ENCODE measurements at regions not wholly inside any gene's neighbourhood (a gene's known extent, or its start where the extent isn't known, plus 50 kb on each side); places are given as distances from the start of the nearest gene placed in this dataset.

DNA sequence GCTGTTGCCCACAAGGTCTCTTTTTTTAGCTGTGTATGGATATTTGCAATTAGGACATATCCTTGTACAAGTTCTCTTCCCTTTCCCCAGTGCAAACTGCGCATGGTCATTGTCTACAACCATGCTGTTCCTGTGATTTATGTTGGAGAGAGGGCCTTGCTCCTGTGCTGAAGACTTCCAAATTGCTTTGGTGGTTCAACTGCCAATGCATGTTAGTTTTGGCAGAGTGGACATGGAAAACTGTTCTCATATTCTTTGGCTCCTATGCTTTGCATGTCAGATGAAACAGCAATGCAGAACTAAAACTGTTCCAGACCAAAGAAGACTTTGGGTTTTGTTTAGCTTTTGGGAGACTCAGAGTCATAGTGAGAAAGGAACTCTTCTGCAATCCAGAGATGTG lies 148.8 kb upstream of the EDNRA start:
- Histone ChIP-seq H3K4me3 (replicated peaks; ENCODE audit: insufficient read depth, low read length) (no peak overlapping the region), H3K27ac (replicated peaks) (no peak overlapping the region), H3K27me3 (ENCODE audit: insufficient read depth, poor library complexity, severe bottlenecking) (no peaks in the 10 kb centered on the region)
- DNase-seq (ENCODE audit: low read depth in 1 of 2, low spot score in 1 of 2), result no peak
- TF ChIP-seq POLR2AphosphoS5 (IDR thresholded peaks at IDR 0.05; ENCODE audit: low read depth) (no peak), SPI1 (IDR thresholded peaks at IDR 0.05; ENCODE audit: borderline replicate concordance, low read depth) (no peak)
- TF ChIP-seq, protein P1, sequence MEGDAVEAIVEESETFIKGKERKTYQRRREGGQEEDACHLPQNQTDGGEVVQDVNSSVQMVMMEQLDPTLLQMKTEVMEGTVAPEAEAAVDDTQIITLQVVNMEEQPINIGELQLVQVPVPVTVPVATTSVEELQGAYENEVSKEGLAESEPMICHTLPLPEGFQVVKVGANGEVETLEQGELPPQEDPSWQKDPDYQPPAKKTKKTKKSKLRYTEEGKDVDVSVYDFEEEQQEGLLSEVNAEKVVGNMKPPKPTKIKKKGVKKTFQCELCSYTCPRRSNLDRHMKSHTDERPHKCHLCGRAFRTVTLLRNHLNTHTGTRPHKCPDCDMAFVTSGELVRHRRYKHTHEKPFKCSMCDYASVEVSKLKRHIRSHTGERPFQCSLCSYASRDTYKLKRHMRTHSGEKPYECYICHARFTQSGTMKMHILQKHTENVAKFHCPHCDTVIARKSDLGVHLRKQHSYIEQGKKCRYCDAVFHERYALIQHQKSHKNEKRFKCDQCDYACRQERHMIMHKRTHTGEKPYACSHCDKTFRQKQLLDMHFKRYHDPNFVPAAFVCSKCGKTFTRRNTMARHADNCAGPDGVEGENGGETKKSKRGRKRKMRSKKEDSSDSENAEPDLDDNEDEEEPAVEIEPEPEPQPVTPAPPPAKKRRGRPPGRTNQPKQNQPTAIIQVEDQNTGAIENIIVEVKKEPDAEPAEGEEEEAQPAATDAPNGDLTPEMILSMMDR (IDR thresholded peaks at IDR 0.05; ENCODE audit: insufficient read depth, low read length), result no peak

- TF ChIP-seq POLR2AphosphoS5 (IDR thresholded peaks at IDR 0.05; ENCODE audit: low read depth), result no peak
- no peak for TF ChIP-seq SPI1 (IDR thresholded peaks at IDR 0.05; ENCODE audit: borderline replicate concordance, low read depth)
- TF ChIP-seq, protein P2, sequence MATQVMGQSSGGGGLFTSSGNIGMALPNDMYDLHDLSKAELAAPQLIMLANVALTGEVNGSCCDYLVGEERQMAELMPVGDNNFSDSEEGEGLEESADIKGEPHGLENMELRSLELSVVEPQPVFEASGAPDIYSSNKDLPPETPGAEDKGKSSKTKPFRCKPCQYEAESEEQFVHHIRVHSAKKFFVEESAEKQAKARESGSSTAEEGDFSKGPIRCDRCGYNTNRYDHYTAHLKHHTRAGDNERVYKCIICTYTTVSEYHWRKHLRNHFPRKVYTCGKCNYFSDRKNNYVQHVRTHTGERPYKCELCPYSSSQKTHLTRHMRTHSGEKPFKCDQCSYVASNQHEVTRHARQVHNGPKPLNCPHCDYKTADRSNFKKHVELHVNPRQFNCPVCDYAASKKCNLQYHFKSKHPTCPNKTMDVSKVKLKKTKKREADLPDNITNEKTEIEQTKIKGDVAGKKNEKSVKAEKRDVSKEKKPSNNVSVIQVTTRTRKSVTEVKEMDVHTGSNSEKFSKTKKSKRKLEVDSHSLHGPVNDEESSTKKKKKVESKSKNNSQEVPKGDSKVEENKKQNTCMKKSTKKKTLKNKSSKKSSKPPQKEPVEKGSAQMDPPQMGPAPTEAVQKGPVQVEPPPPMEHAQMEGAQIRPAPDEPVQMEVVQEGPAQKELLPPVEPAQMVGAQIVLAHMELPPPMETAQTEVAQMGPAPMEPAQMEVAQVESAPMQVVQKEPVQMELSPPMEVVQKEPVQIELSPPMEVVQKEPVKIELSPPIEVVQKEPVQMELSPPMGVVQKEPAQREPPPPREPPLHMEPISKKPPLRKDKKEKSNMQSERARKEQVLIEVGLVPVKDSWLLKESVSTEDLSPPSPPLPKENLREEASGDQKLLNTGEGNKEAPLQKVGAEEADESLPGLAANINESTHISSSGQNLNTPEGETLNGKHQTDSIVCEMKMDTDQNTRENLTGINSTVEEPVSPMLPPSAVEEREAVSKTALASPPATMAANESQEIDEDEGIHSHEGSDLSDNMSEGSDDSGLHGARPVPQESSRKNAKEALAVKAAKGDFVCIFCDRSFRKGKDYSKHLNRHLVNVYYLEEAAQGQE (IDR thresholded peaks at IDR 0.05; ENCODE audit: insufficient replicate concordance, low read depth), result no peak
- TF ChIP-seq GABPA (IDR thresholded peaks at IDR 0.05; ENCODE audit: low read depth), result no peak
- TF ChIP-seq, protein P1 (IDR thresholded peaks at IDR 0.05; ENCODE audit: insufficient read depth, low read length), result no peak
- no peaks in the 10 kb centered on the region for H3K27me3 ChIP-seq (ENCODE audit: insufficient read depth, poor library complexity, severe bottlenecking)
- no peak for DNase-seq (ENCODE audit: low read depth in 1 of 2, low spot score in 1 of 2)
- H3K4me3 ChIP-seq (replicated peaks; ENCODE audit: insufficient read depth, low read length), result no peak overlapping the region
- H3K27ac ChIP-seq (replicated peaks), result no peak overlapping the region
Observed at GRCh38 chr4:147334478-147334877, 146.4 kb upstream of the EDNRA start.

GRCh38 chr4:147335183-147335582 lies 145.7 kb upstream of the EDNRA start:
- H3K27me3 ChIP-seq (ENCODE audit: insufficient read depth, poor library complexity, severe bottlenecking), result no peaks in the 10 kb centered on the region
- no peak overlapping the region for H3K27ac ChIP-seq (replicated peaks)
- H3K4me3 ChIP-seq (replicated peaks; ENCODE audit: insufficient read depth, low read length), result no peak overlapping the region
- no peak for DNase-seq (ENCODE audit: low read depth in 1 of 2, low spot score in 1 of 2)
- no peak for TF ChIP-seq GABPA (IDR thresholded peaks at IDR 0.05; ENCODE audit: low read depth)
- TF ChIP-seq POLR2AphosphoS5 (IDR thresholded peaks at IDR 0.05; ENCODE audit: low read depth), result no peak
- TF ChIP-seq, protein P2 (IDR thresholded peaks at IDR 0.05; ENCODE audit: insufficient replicate concordance, low read depth), result no peak
- TF ChIP-seq SPI1 (IDR thresholded peaks at IDR 0.05; ENCODE audit: borderline replicate concordance, low read depth), result no peak
- TF ChIP-seq, protein P1 (IDR thresholded peaks at IDR 0.05; ENCODE audit: insufficient read depth, low read length), result no peak

DNA sequence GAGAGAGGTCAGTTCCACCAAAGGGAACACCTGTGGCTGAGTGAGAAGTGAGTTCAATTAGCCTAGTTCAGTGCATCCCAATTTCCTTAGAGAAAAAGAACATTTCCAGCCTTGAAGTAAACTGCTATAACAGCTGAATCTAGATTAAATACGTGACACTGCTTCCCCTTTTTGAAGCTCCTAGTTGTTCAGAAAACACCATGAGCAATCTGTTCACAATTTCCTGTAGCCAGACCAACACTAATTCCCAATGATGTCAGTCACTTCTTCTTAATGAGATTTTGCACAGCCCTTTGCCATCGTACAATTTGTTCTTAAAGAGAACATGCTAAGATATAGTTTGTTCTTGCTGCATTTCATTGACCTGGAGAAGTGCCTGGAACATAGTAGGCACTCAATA lies 144.6 kb upstream of the EDNRA start:
- no peak overlapping the region for H3K27ac ChIP-seq (replicated peaks)
- TF ChIP-seq GABPA (IDR thresholded peaks at IDR 0.05; ENCODE audit: low read depth) (no peak), SPI1 (IDR thresholded peaks at IDR 0.05; ENCODE audit: borderline replicate concordance, low read depth) (no peak), POLR2AphosphoS5 (IDR thresholded peaks at IDR 0.05; ENCODE audit: low read depth) (no peak)
- TF ChIP-seq, protein P1 (IDR thresholded peaks at IDR 0.05; ENCODE audit: insufficient read depth, low read length), result no peak
- TF ChIP-seq, protein P2 (IDR thresholded peaks at IDR 0.05; ENCODE audit: insufficient replicate concordance, low read depth), result no peak
- no peak for DNase-seq (ENCODE audit: low read depth in 1 of 2, low spot score in 1 of 2)

More for the DNA sequence above, 144.6 kb upstream of the EDNRA start:
- H3K4me3 ChIP-seq (replicated peaks; ENCODE audit: insufficient read depth, low read length), result no peak overlapping the region
- no peaks in the 10 kb centered on the region for H3K27me3 ChIP-seq (ENCODE audit: insufficient read depth, poor library complexity, severe bottlenecking)
